ENCODE measurements at regions not wholly inside any gene's neighbourhood (a gene's known extent, or its start where the extent isn't known, plus 50 kb on each side); places are given as distances from the start of the nearest gene placed in this dataset.

- no peak overlapping the region for H3K4me3 ChIP-seq (ENCODE audit: low read depth in 2 of 2, low read length in 2 of 2)
- H3K4me1 ChIP-seq (ENCODE audit: control insufficient read depth, insufficient read depth, low read length), result peaks cover 4% of the 10 kb centered on the region; the same call in 1 of the 2 replicates
- ChIA-PET CTCF (no interaction called here), POLR2A (no interaction called here)
- no peak overlapping the region for H3K27ac ChIP-seq (ENCODE audit: low read length)
- H3K27me3 ChIP-seq (ENCODE audit: control insufficient read depth, insufficient read depth, low read length), result no peaks in the 10 kb centered on the region
- peaks cover 6% of the 10 kb centered on the region; the same call in 1 of the 2 replicates for H3K36me3 ChIP-seq (ENCODE audit: control insufficient read depth, insufficient read depth, low read length)
- no peak for ATAC-seq
- DNase-seq (ENCODE audit: low read depth, low spot score), result no peak
- no TSS peak for BruUV-seq (replicated peaks)
- H3K9me3 ChIP-seq (ENCODE audit: control insufficient read depth, insufficient read depth, low read depth, low read length), result no peaks in the 10 kb centered on the region
- intact Hi-C loops (cut with micrococcal nuclease; ENCODE audit: unreplicated experiment) (no loop called here), in situ Hi-C loops (cut with HindIII; ENCODE audit: low pct_unique_long_range_greater_than_20kb, low sequenced_read_pairs) (no loop called here)
- no peak for TF ChIP-seq CTCF (IDR thresholded peaks at IDR 0.05)
- TF ChIP-seq, protein P1, sequence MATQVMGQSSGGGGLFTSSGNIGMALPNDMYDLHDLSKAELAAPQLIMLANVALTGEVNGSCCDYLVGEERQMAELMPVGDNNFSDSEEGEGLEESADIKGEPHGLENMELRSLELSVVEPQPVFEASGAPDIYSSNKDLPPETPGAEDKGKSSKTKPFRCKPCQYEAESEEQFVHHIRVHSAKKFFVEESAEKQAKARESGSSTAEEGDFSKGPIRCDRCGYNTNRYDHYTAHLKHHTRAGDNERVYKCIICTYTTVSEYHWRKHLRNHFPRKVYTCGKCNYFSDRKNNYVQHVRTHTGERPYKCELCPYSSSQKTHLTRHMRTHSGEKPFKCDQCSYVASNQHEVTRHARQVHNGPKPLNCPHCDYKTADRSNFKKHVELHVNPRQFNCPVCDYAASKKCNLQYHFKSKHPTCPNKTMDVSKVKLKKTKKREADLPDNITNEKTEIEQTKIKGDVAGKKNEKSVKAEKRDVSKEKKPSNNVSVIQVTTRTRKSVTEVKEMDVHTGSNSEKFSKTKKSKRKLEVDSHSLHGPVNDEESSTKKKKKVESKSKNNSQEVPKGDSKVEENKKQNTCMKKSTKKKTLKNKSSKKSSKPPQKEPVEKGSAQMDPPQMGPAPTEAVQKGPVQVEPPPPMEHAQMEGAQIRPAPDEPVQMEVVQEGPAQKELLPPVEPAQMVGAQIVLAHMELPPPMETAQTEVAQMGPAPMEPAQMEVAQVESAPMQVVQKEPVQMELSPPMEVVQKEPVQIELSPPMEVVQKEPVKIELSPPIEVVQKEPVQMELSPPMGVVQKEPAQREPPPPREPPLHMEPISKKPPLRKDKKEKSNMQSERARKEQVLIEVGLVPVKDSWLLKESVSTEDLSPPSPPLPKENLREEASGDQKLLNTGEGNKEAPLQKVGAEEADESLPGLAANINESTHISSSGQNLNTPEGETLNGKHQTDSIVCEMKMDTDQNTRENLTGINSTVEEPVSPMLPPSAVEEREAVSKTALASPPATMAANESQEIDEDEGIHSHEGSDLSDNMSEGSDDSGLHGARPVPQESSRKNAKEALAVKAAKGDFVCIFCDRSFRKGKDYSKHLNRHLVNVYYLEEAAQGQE (IDR thresholded peaks at IDR 0.05; ENCODE audit: insufficient read depth in 1 of 2, low read depth in 2 of 2, low read length in 1 of 2), result no peak
- no peak for TF ChIP-seq POLR2AphosphoS5 (IDR thresholded peaks at IDR 0.05; ENCODE audit: low read depth, low read length)
- TF ChIP-seq TCF7L2 (IDR thresholded peaks at IDR 0.05; ENCODE audit: low read depth, low read length), result no peak
- TF ChIP-seq SIN3A (IDR thresholded peaks at IDR 0.05; ENCODE audit: borderline replicate concordance, insufficient read depth, low read depth, low read length), result no peak
Observed at GRCh38 chr6:144730088-144730645, 445.0 kb downstream of the UTRN start.

GRCh38 chr6:144731229-144731628 lies 446.1 kb downstream of the UTRN start:
- BruUV-seq (replicated peaks), result no TSS peak
- Histone ChIP-seq H3K27ac (ENCODE audit: low read length) (no peak overlapping the region), H3K4me3 (ENCODE audit: low read depth in 2 of 2, low read length in 2 of 2) (no peak overlapping the region), H3K36me3 (ENCODE audit: control insufficient read depth, insufficient read depth, low read length) (peaks cover 6% of the 10 kb centered on the region; the same call in 1 of the 2 replicates), H3K27me3 (ENCODE audit: control insufficient read depth, insufficient read depth, low read length) (no peaks in the 10 kb centered on the region), H3K9me3 (ENCODE audit: control insufficient read depth, insufficient read depth, low read depth, low read length) (no peaks in the 10 kb centered on the region), H3K4me1 (ENCODE audit: control insufficient read depth, insufficient read depth, low read length) (peaks cover 3% of the 10 kb centered on the region; the same call in 1 of the 2 replicates)
- intact Hi-C loops (cut with micrococcal nuclease; ENCODE audit: unreplicated experiment) (no loop called here), in situ Hi-C loops (cut with HindIII; ENCODE audit: low pct_unique_long_range_greater_than_20kb, low sequenced_read_pairs) (no loop called here)
- TF ChIP-seq POLR2AphosphoS5 (IDR thresholded peaks at IDR 0.05; ENCODE audit: low read depth, low read length) (no peak), SIN3A (IDR thresholded peaks at IDR 0.05; ENCODE audit: borderline replicate concordance, insufficient read depth, low read depth, low read length) (no peak), TCF7L2 (IDR thresholded peaks at IDR 0.05; ENCODE audit: low read depth, low read length) (no peak), CTCF (IDR thresholded peaks at IDR 0.05) (no peak)
- TF ChIP-seq, protein P1 (IDR thresholded peaks at IDR 0.05; ENCODE audit: insufficient read depth in 1 of 2, low read depth in 2 of 2, low read length in 1 of 2), result no peak
- DNase-seq (ENCODE audit: low read depth, low spot score), result no peak
- ChIA-PET CTCF (no interaction called here), POLR2A (no interaction called here)
- no peak for ATAC-seq
